ENCODE measurements at regions not wholly inside any gene's neighbourhood (a gene's known extent, or its start where the extent isn't known, plus 50 kb on each side); places are given as distances from the start of the nearest gene placed in this dataset.

- TF ChIP-seq POLR2A (IDR thresholded peaks at IDR 0.05) (no peak), CTCF (IDR thresholded peaks at IDR 0.05) (no peak), EP300 (IDR thresholded peaks at IDR 0.05) (no peak)
Observed at GRCh38 chr10:69750725-69751124, 51.0 kb upstream of the COL13A1 start.
